Heart right ventricle (tissue), 16 donors: ENCODE measurements at regions not wholly inside any gene's neighbourhood (a gene's known extent, or its start where the extent isn't known, plus 50 kb on each side); places are given as distances from the start of the nearest gene placed in this dataset.

Source experiments
- ATAC-seq, 8 donors: fragments of 200-7000 bp; cut with Tn5 transposase; one replicate each; pipeline ENCODE4 v1.9.1; 2020; ENCODE audit warnings: mild to moderate bottlenecking in 8 of 8, moderate library complexity in 8 of 8, moderate number of reproducible peaks in 1 of 8
- DNase-seq, 2 donors: peaks; one replicate each; pipeline ENCODE4 v3.0.0-alpha.2; 2020
- H3K27ac ChIP-seq, 10 donors: fragments of 200-600 bp; sonication (generic) in 2 of 10; one replicate each; pipeline versions ENCODE4 v1.5.0 to v1.8.0; 2020 to 2022; ENCODE audit warnings: mild to moderate bottlenecking in 3 of 10
- H3K27me3 ChIP-seq, 7 donors: fragments of 200-600 bp; one replicate each; pipeline ENCODE4 v1.8.0; 2021 to 2022; ENCODE audit warnings: mild to moderate bottlenecking in 2 of 7
- H3K36me3 ChIP-seq, 9 donors: fragments of 200-600 bp; sonication (generic) in 1 of 9; one replicate each; pipeline versions ENCODE4 v1.5.0 to v1.8.0; 2020 to 2022; ENCODE audit warnings: mild to moderate bottlenecking in 2 of 9
- H3K4me1 ChIP-seq, 9 donors: fragments of 200-600 bp; sonication (generic) in 1 of 9; one replicate each; pipeline versions ENCODE4 v1.5.0 to v1.8.0; 2020 to 2022; ENCODE audit warnings: mild to moderate bottlenecking in 4 of 9
- H3K4me3 ChIP-seq, 10 donors: fragments of 200-600 bp; sonication (generic) in 2 of 10; one replicate each; pipeline versions ENCODE4 v1.5.0 to v1.8.0; 2020 to 2022; ENCODE audit warnings: mild to moderate bottlenecking in 7 of 10, moderate library complexity in 2 of 10
- H3K9me3 ChIP-seq, 11 donors: fragments of 200-600 bp in 10 of 11; sonication (generic) in 2 of 11; one replicate each; pipeline versions ENCODE4 v1.5.0 to v1.8.0; 2013 to 2022; ENCODE audit warnings: mild to moderate bottlenecking in 2 of 11, control low read depth in 1 of 11, moderate library complexity in 1 of 11
- WGBS, 2 donors: extraction: QIAGEN DNeasy Blood & Tissue Kit; methylation state at CpG; one replicate each; pipeline ENCODE4 v1.1.7; 2013; ENCODE audit warnings: inconsistent platforms in 1 of 2; 5-methylcytosine and 5-hydroxymethylcytosine counted together
- intact Hi-C, 10 donors: fragments of 100-400 bp; cut with DNase I; formaldehyde crosslinking; loops; one replicate each; pipeline versions ENCODE4 v1.11.1 to v1.14.2; 2022
- TF ChIP-seq, protein P1 (sequence below), 9 donors: fragments of 200-600 bp; sonication (generic) in 2 of 9; IDR thresholded peaks; one replicate each; pipeline versions ENCODE4 v1.5.0 to v1.8.0; 2021 to 2022; ENCODE audit warnings: antibody characterized with exemption in 9 of 9, mild to moderate bottlenecking in 5 of 9, moderate library complexity in 1 of 9
- donor health status: Arrhythmogenic right ventricular cardiomyopathy.
- donor health status: ischemic (EF 13 %, LVEDD 7.1; RV severe dilation, severe dysfunction).
- donor health status: healthy with polysubstance abuse.
- donor health status: DM: no; HTN: yes; CAD: no.
- donor health status: DM: no; HTN: no; CAD: no.
- donor health status: ischemic (EF 25% LVEDD 6.9; RV normal size, moderate dysfunction).
- donor health status: ischemic (EF 25% LVEDD 5.7; RV mildly dilated, moderate dysfunction).
- donor health status: healthy.
- donor health status: DM: yes; HTN: yes; CAD: no.
- donor health status: Ischemic cardiomyopathy.
- donor health status: ischemic (EF 35%, LVEDD 5.7; RV mildly dilated, moderate dysfunction).
- donor health status: nonischemic (EF 11% LVEDD 7.7; RV severe dilation, severe dysfunction).
- donor health status: DM: yes; HTN: yes; CAD: no.
- donor health status: PGD.
- donor health status: ischemic (EF 29% LVEDD 5.4; RV normal size, mild dysfunction).
- donor health status: nonischemic (EF 23%, LVEDD 6.1; RV moderate dilation, normal function).

DNA sequence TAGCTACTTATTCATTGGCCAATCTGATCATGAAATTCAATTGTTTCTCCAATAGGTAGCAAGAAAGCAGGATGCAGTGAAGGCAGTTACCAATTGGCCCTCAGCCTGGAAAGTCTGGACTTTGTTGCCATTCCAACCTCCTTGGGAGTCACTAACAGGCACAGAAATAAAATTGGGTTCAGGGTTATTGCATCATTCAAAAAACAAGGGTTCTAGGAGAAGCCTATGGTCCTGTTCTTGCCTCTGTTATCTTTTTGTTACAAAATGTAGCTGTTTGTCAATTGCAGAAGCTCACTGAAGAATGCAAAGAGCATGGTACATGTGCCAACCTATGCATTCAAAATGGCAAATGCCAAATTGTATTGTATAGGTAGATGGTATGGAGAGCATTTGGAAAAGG lies 51.0 kb upstream of the CCNG1 start:
- no peak for DNase-seq
- no peak for ATAC-seq
- H3K36me3 ChIP-seq = no peaks in the 10 kb centered on the region
- H3K27ac ChIP-seq = no peak overlapping the region
- H3K4me3 ChIP-seq = no peak overlapping the region
- H3K9me3 ChIP-seq = peaks cover 0 to 19% (median 4%) of the 10 kb centered on the region in 11 donors
- TF ChIP-seq, protein P1, sequence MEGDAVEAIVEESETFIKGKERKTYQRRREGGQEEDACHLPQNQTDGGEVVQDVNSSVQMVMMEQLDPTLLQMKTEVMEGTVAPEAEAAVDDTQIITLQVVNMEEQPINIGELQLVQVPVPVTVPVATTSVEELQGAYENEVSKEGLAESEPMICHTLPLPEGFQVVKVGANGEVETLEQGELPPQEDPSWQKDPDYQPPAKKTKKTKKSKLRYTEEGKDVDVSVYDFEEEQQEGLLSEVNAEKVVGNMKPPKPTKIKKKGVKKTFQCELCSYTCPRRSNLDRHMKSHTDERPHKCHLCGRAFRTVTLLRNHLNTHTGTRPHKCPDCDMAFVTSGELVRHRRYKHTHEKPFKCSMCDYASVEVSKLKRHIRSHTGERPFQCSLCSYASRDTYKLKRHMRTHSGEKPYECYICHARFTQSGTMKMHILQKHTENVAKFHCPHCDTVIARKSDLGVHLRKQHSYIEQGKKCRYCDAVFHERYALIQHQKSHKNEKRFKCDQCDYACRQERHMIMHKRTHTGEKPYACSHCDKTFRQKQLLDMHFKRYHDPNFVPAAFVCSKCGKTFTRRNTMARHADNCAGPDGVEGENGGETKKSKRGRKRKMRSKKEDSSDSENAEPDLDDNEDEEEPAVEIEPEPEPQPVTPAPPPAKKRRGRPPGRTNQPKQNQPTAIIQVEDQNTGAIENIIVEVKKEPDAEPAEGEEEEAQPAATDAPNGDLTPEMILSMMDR (IDR thresholded peaks at IDR 0.05) = no peak
- intact Hi-C loops = no loop called here
- no peaks in the 10 kb centered on the region for H3K27me3 ChIP-seq
- peaks cover 0 to 4% (median 0%) of the 10 kb centered on the region in 9 donors for H3K4me1 ChIP-seq

DNA sequence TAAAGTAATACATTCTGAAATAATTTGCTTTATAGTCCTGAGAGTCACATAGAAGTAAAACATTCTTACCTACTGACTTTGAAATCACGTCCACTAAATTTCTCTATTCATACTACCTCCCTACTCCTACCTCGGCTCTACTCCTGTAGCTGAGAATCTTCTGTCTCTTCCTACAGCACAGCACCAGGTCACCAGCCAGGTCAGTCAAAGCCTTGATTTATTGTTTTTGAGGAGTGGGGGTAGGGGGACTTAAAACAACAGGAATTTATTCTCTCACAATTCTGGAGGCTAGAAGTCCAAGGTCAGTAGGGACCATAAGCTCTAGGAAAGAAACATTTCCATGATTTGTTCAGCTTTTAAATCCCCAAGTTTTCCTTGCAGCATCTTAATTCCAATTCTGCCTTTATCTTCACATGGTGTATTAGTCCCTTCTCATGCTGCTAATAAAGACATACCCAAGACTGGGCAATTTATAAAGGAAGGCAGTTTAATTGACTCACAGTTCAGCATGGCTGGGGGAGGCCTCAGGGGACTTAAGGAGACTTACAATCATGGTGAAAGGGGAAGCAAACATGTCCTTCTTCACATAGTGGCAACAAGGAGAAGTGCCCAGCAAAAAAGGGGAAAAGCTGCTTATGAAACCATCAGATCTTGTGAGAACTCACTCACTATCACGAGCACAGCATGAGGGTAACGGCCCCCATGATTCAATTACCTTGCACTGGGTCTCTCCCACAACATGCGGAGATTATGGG lies 49.6 kb upstream of the CCNG1 start:
- intact Hi-C loops = no loop called here
- DNase-seq (no peak), ATAC-seq (no peak)
- Histone ChIP-seq H3K4me1 (peaks cover 0 to 4% (median 0%) of the 10 kb centered on the region in 9 donors), H3K36me3 (no peaks in the 10 kb centered on the region), H3K27me3 (peaks cover 0 to 3% (median 0%) of the 10 kb centered on the region in 7 donors), H3K9me3 (peaks cover 0 to 19% (median 4%) of the 10 kb centered on the region in 11 donors), H3K27ac (no peak overlapping the region), H3K4me3 (no peak overlapping the region)
- WGBS, 2 donors = 77 to 78% methylated on average over 5 of the region's 5 CpGs
- TF ChIP-seq, protein P1 (IDR thresholded peaks at IDR 0.05) = no peak
